Hypothalamus (tissue), 51 donors: ENCODE measurements at regions not wholly inside any gene's neighbourhood (a gene's known extent, or its start where the extent isn't known, plus 50 kb on each side); places are given as distances from the start of the nearest gene placed in this dataset.

Experiments
- DNase-seq, 51 donors: peaks; one replicate each; lab custom pipeline; 2025; lab: John Stamatoyannopoulos, UW

GRCh38 chr12:115169981-115170380 is 486.0 kb upstream of the TBX3 start:
- no peak for DNase-seq

GRCh38 chr12:115166698-115167315 is 482.8 kb upstream of the TBX3 start:
- no peak for DNase-seq

- DNase-seq = no peak
Measured at GRCh38 chr12:115163710-115164109, 479.7 kb upstream of the TBX3 start.

- no peak for DNase-seq
Measured at GRCh38 chr12:115160271-115161128, 476.5 kb upstream of the TBX3 start.

GRCh38 chr12:115158816-115159215 is 474.8 kb upstream of the TBX3 start:
- no peak for DNase-seq

- no peak for DNase-seq
Measured at GRCh38 chr12:115155665-115156645, 472.0 kb upstream of the TBX3 start.

GRCh38 chr12:115149685-115150378 is 465.9 kb upstream of the TBX3 start:
- no peak for DNase-seq

GRCh38 chr12:115149279-115149678 is 465.3 kb upstream of the TBX3 start:
- no peak for DNase-seq

GRCh38 chr12:115147916-115148315 is 463.9 kb upstream of the TBX3 start:
- DNase-seq = no peak

- DNase-seq = no peak
Measured at GRCh38 chr12:115146453-115146852, 462.5 kb upstream of the TBX3 start.

GRCh38 chr12:115144425-115144824 is 460.4 kb upstream of the TBX3 start:
- DNase-seq = no peak

GRCh38 chr12:115140981-115141655 is 457.1 kb upstream of the TBX3 start:
- no peak for DNase-seq

GRCh38 chr12:115137812-115138521 is 454.0 kb upstream of the TBX3 start:
- no peak for DNase-seq

GRCh38 chr12:115135800-115136211 is 451.8 kb upstream of the TBX3 start:
- peak in 47 of 51 donors; percentile 1 to 73 (median 25) for DNase-seq

- DNase-seq = no peak
Measured at GRCh38 chr12:115134298-115134697, 450.3 kb upstream of the TBX3 start.

- no peak for DNase-seq
Measured at GRCh38 chr12:115132905-115133304, 448.9 kb upstream of the TBX3 start.

GRCh38 chr12:115132145-115132544 is 448.2 kb upstream of the TBX3 start:
- no peak for DNase-seq

- DNase-seq = no peak
Measured at GRCh38 chr12:115129727-115130126, 445.8 kb upstream of the TBX3 start.

GRCh38 chr12:115121053-115121452 is 437.1 kb upstream of the TBX3 start:
- no peak for DNase-seq
